SK-N-MC (cell line): ENCODE measurements at regions not wholly inside any gene's neighbourhood (a gene's known extent, or its start where the extent isn't known, plus 50 kb on each side); places are given as distances from the start of the nearest gene placed in this dataset.
"Not testable (repeated sequence)": the region's sequence is repeated elsewhere in the genome, so short reads cannot be mapped to it uniquely, and the experiment has no call there.

ENCODE experiments used
- EZH2 ChIP-seq: fragments of 200-600 bp; sonication (generic); IDR thresholded peaks from one replicate; pipeline ENCODE4 v1.6.1; 2017; ENCODE audit warnings: antibody characterized with exemption
- FOXP2 ChIP-seq: optimal IDR thresholded peaks from 2 replicates; pipeline ENCODE3; 2011; ENCODE audit warnings: mild to moderate bottlenecking, moderate library complexity; ENCODE audit not compliant: insufficient read depth; ENCODE audit errors: extremely low read length, control extremely low read depth
- POLR2AphosphoS5 ChIP-seq: IDR thresholded peaks from 2 replicates; pipeline ENCODE4 v1.6.1; 2012; ENCODE audit warnings: mild to moderate bottlenecking, low read depth, low read length, borderline replicate concordance

DNA sequence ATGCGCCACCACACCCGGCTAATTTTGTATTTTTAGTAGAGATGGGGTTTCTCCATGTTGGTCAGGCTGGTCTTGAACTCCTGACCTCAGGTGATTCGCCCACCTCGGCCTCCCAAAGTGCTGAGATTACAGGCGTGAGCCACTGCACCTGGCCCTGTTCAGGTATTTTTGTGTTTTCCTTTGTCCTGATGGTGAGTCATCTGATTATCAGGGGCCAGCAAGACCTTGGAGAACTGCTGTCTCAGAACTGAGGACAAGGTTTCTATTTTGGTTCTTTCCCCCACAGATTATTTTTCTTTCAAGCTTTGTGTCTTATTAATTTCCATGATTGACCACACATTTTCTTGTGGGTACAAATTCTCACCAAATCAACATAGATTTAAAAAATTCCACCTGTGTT lies 374.4 kb upstream of the SGO1 start:
- TF ChIP-seq EZH2, POLR2AphosphoS5, FOXP2: not testable (repeated sequence)
